ENCODE measurements at regions not wholly inside any gene's neighbourhood (a gene's known extent, or its start where the extent isn't known, plus 50 kb on each side); places are given as distances from the start of the nearest gene placed in this dataset.

DNA sequence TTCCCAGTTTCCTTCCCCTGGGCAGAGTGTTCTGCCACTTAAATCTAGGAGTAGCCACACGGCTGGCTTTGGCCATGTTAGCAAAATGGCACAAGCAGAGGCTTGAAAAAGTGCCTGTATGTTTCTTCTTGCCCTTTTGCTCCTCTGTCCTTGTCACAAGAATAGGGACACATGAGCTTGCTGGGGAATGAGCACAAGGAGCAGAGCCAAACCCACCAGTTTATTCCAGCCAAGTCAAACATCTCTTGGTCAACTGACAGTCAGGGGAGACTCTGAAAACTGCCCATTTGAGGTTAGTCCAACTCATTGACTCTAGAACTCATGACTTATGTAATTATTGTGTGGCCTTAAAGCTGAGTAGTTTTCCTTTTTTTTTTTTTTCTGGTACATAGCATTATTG lies 739.7 kb upstream of the FZD8 start:
- TF ChIP-seq, protein P1, sequence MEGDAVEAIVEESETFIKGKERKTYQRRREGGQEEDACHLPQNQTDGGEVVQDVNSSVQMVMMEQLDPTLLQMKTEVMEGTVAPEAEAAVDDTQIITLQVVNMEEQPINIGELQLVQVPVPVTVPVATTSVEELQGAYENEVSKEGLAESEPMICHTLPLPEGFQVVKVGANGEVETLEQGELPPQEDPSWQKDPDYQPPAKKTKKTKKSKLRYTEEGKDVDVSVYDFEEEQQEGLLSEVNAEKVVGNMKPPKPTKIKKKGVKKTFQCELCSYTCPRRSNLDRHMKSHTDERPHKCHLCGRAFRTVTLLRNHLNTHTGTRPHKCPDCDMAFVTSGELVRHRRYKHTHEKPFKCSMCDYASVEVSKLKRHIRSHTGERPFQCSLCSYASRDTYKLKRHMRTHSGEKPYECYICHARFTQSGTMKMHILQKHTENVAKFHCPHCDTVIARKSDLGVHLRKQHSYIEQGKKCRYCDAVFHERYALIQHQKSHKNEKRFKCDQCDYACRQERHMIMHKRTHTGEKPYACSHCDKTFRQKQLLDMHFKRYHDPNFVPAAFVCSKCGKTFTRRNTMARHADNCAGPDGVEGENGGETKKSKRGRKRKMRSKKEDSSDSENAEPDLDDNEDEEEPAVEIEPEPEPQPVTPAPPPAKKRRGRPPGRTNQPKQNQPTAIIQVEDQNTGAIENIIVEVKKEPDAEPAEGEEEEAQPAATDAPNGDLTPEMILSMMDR (IDR thresholded peaks at IDR 0.05) = no peak
- H3K9ac ChIP-seq = no peak overlapping the region
- no peaks in the 10 kb centered on the region for H3K27me3 ChIP-seq (ENCODE audit: control insufficient read depth, insufficient read depth, low read length)

GRCh38 chr10:36380538-36380937 lies 738.4 kb upstream of the FZD8 start:
- no peak overlapping the region for H3K4me2 ChIP-seq (ENCODE audit: low read length)
- H3K4me3 ChIP-seq (ENCODE audit: low read depth, low read length) = no peak overlapping the region

More for the DNA sequence above, 739.7 kb upstream of the FZD8 start:
- Histone ChIP-seq H3K4me1 (no peaks in the 10 kb centered on the region), H3K4me3 (ENCODE audit: low read depth, low read length) (no peak overlapping the region), H3K4me2 (ENCODE audit: low read length) (no peak overlapping the region), H3K79me2 (no peaks in the 10 kb centered on the region), H3K36me3 (ENCODE audit: control insufficient read depth, insufficient read depth, low read length) (no peaks in the 10 kb centered on the region), H3K27ac (no peak overlapping the region), H2AFZ (no peak overlapping the region), H3K9me3 (ENCODE audit: control insufficient read depth, low read length) (no peaks in the 10 kb centered on the region)

DNA sequence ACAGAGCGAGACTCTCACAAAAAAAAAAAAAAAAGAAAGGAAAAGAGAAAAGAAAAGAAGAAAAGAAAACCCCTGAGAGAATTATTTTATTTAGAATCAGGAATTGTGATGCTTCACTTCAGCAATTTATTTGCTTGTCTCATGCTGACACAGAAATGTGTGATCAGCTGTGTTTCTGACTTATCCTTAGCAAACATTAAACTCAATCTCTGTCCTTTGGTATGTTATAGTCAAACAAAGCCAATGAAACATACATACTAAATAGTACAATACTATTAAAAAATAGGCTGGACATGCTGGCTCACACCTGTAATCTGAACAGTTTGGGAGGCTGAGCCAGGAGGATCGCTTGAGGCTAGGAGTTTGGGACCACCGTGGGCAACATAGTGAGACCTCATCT lies 733.0 kb upstream of the FZD8 start:
- Histone ChIP-seq H3K9me3 (ENCODE audit: control insufficient read depth, low read length) (no peaks in the 10 kb centered on the region), H3K4me1 (no peaks in the 10 kb centered on the region), H2AFZ (no peak overlapping the region), H3K79me2 (no peaks in the 10 kb centered on the region), H3K4me2 (ENCODE audit: low read length) (no peak overlapping the region), H3K9ac (no peak overlapping the region), H3K27ac (no peak overlapping the region), H3K27me3 (ENCODE audit: control insufficient read depth, insufficient read depth, low read length) (no peaks in the 10 kb centered on the region), H3K36me3 (ENCODE audit: control insufficient read depth, insufficient read depth, low read length) (no peaks in the 10 kb centered on the region), H3K4me3 (ENCODE audit: low read depth, low read length) (no peak overlapping the region)
- TF ChIP-seq, protein P1 (IDR thresholded peaks at IDR 0.05) = no peak

More at GRCh38 chr10:36380538-36380937, 738.4 kb upstream of the FZD8 start:
- H3K9me3 ChIP-seq (ENCODE audit: control insufficient read depth, low read length) = no peaks in the 10 kb centered on the region
- no peaks in the 10 kb centered on the region for H3K4me1 ChIP-seq
- no peaks in the 10 kb centered on the region for H3K27me3 ChIP-seq (ENCODE audit: control insufficient read depth, insufficient read depth, low read length)
- H3K36me3 ChIP-seq (ENCODE audit: control insufficient read depth, insufficient read depth, low read length) = no peaks in the 10 kb centered on the region
- H3K27ac ChIP-seq = no peak overlapping the region
- H3K9ac ChIP-seq = no peak overlapping the region
- TF ChIP-seq, protein P1 (IDR thresholded peaks at IDR 0.05) = no peak
- H3K79me2 ChIP-seq = no peaks in the 10 kb centered on the region
- no peak overlapping the region for H2AFZ ChIP-seq

- H3K4me2 ChIP-seq (ENCODE audit: low read length) = no peak overlapping the region
- H3K27me3 ChIP-seq (ENCODE audit: control insufficient read depth, insufficient read depth, low read length) = no peaks in the 10 kb centered on the region
- no peaks in the 10 kb centered on the region for H3K79me2 ChIP-seq
- H3K9me3 ChIP-seq (ENCODE audit: control insufficient read depth, low read length) = no peaks in the 10 kb centered on the region
- H3K9ac ChIP-seq = no peak overlapping the region
- no peak overlapping the region for H2AFZ ChIP-seq
- H3K4me1 ChIP-seq = no peaks in the 10 kb centered on the region
- H3K27ac ChIP-seq = no peak overlapping the region
- H3K4me3 ChIP-seq (ENCODE audit: low read depth, low read length) = no peak overlapping the region
- no peaks in the 10 kb centered on the region for H3K36me3 ChIP-seq (ENCODE audit: control insufficient read depth, insufficient read depth, low read length)
- TF ChIP-seq, protein P1 (IDR thresholded peaks at IDR 0.05) = no peak
These were observed 731.5 kb upstream of the FZD8 start for GRCh38 chr10:36373424-36374096.

DNA sequence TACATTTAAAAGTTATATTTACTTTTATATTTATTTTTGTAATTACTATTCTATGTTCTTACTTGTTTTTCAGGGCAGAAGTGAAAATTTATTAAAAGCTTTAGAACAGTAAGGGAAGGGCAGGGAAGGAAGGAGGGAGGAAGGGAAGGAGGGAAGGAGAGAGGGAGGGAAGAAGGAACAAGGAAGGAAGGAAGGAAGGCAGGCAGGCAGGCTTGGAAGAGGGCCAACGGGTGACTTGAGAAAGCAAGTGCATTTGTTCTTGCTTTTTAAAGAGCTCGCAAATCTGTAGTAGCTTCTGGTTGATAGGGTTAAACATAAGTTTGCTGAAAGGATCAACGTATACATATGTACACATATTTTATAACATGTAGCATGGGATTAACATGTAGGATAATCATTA lies 725.3 kb upstream of the FZD8 start:
- Histone ChIP-seq H3K27ac (no peak overlapping the region), H2AFZ (no peak overlapping the region), H3K4me2 (ENCODE audit: low read length) (no peak overlapping the region), H3K9ac (no peak overlapping the region), H3K27me3 (ENCODE audit: control insufficient read depth, insufficient read depth, low read length) (no peaks in the 10 kb centered on the region), H3K4me1 (no peaks in the 10 kb centered on the region), H3K4me3 (ENCODE audit: low read depth, low read length) (no peak overlapping the region), H3K36me3 (ENCODE audit: control insufficient read depth, insufficient read depth, low read length) (no peaks in the 10 kb centered on the region), H3K79me2 (no peaks in the 10 kb centered on the region), H3K9me3 (ENCODE audit: control insufficient read depth, low read length) (no peaks in the 10 kb centered on the region)
- TF ChIP-seq, protein P1 (IDR thresholded peaks at IDR 0.05) = no peak

Measured in parathyroid adenoma (tissue), 2 donors.